OCI-LY3 (cell line): ENCODE measurements at regions not wholly inside any gene's neighbourhood (a gene's known extent, or its start where the extent isn't known, plus 50 kb on each side); places are given as distances from the start of the nearest gene placed in this dataset.

Experiments used
- EZH2phosphoT487 ChIP-seq: fragments of 200-600 bp; shearing (Covaris generic); IDR thresholded peaks from 2 replicates; pipeline ENCODE4 v1.6.1; 2018; ENCODE audit warnings: antibody characterized with exemption, mixed run types, low read depth
- TF ChIP-seq, protein P1 (sequence below): fragments of 200-600, 300-600 bp; sonication (generic); IDR thresholded peaks from 2 replicates; pipeline ENCODE4 v1.5.1; 2014; ENCODE audit warnings: antibody characterized with exemption, low read length, low read depth

DNA sequence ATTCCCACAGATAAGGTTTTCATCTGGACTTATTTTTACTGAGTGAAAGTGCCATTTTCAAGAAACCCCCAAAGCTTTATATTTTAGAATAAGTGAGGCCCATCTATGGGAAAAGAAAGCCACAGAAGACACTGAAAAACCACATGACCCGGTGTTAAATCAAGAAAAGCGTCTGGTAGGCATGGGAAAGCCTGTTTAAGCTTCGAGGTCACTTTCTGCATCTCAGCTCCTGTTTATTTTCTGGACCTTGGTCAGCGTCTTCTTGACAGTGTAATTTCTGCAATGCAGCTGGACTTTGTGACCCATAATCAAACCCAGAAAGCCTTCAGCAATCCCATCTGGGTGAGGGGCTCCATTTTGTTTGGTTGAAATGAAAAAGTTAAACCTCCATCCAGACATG lies 59.6 kb upstream of the NEDD9 start:
- TF ChIP-seq, protein P1, sequence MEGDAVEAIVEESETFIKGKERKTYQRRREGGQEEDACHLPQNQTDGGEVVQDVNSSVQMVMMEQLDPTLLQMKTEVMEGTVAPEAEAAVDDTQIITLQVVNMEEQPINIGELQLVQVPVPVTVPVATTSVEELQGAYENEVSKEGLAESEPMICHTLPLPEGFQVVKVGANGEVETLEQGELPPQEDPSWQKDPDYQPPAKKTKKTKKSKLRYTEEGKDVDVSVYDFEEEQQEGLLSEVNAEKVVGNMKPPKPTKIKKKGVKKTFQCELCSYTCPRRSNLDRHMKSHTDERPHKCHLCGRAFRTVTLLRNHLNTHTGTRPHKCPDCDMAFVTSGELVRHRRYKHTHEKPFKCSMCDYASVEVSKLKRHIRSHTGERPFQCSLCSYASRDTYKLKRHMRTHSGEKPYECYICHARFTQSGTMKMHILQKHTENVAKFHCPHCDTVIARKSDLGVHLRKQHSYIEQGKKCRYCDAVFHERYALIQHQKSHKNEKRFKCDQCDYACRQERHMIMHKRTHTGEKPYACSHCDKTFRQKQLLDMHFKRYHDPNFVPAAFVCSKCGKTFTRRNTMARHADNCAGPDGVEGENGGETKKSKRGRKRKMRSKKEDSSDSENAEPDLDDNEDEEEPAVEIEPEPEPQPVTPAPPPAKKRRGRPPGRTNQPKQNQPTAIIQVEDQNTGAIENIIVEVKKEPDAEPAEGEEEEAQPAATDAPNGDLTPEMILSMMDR, result no peak
- TF ChIP-seq EZH2phosphoT487, result no peak
